Activated CD8-positive, alpha-beta memory T cell treated with anti-CD3 and anti-CD28 coated beads, Interleukin-2, amount 10 ng/mL, durations not matched to agents 7 days and 5 days (primary cell): ENCODE measurements at regions not wholly inside any gene's neighbourhood (a gene's known extent, or its start where the extent isn't known, plus 50 kb on each side); places are given as distances from the start of the nearest gene placed in this dataset.

Experiments used
- ATAC-seq: fragments of 150-1000 bp; cut with Tn5 transposase; one replicate; pipeline ENCODE4 v1.10.0; 2021; ENCODE audit warnings: moderate library complexity
- CTCF ChIA-PET: fragments of 350-600 bp; sonication (Branson Sonifier 250); formaldehyde crosslinking; loops from one replicate; lab custom pipeline; 2021; ENCODE audit warnings: antibody characterized with exemption; lab: Charles Lee
- DNase-seq: peaks from one replicate; pipeline ENCODE4 v3.0.0-alpha.2; 2020
- H3K27ac Mint-ChIP-seq: one replicate; pipeline ENCODE4 v1.8.0; 2021; ENCODE audit warnings: mild to moderate bottlenecking, mixed read lengths
- H3K27me3 Mint-ChIP-seq: one replicate; pipeline ENCODE4 v1.8.0; 2021; ENCODE audit warnings: mixed read lengths
- H3K36me3 Mint-ChIP-seq: one replicate; pipeline ENCODE4 v1.8.0; 2021; ENCODE audit warnings: mild to moderate bottlenecking, mixed read lengths
- H3K4me1 Mint-ChIP-seq: one replicate; pipeline ENCODE4 v1.8.0; 2021; ENCODE audit warnings: mixed read lengths
- H3K4me3 Mint-ChIP-seq: one replicate; pipeline ENCODE4 v1.8.0; 2021; ENCODE audit warnings: mild to moderate bottlenecking, moderate library complexity, mixed read lengths
- H3K9me3 Mint-ChIP-seq: one replicate; pipeline ENCODE4 v1.8.0; 2022; ENCODE audit warnings: low read depth, mixed read lengths

DNA sequence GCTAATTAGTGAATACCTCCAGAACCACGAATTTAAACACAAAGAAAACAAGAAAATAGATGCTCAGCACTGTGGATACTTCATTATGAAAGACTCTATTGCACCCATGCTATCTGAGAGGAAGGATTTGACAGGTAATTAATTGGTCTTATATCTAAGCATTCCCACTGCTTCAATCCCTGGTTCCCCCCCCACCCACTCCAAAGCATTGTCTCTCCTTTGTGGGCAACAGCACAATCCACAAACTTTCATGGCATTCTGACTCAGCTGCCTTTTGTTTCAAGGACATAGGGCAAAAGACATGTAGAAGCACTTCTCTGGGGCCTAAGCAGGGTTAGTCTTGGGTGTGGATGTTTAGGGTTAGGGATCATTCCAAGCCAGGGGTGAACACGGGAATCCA lies 551.4 kb downstream of the BUD13 start:
- no peaks in the 10 kb centered on the region for H3K9me3 Mint-ChIP-seq
- no peak for DNase-seq
- H3K36me3 Mint-ChIP-seq = no peaks in the 10 kb centered on the region
- CTCF ChIA-PET = no interaction called here
- H3K27ac Mint-ChIP-seq = no peak overlapping the region
- ATAC-seq = no peak
- no peaks in the 10 kb centered on the region for H3K27me3 Mint-ChIP-seq
- no peak overlapping the region for H3K4me3 Mint-ChIP-seq
- H3K4me1 Mint-ChIP-seq = no peaks in the 10 kb centered on the region

DNA sequence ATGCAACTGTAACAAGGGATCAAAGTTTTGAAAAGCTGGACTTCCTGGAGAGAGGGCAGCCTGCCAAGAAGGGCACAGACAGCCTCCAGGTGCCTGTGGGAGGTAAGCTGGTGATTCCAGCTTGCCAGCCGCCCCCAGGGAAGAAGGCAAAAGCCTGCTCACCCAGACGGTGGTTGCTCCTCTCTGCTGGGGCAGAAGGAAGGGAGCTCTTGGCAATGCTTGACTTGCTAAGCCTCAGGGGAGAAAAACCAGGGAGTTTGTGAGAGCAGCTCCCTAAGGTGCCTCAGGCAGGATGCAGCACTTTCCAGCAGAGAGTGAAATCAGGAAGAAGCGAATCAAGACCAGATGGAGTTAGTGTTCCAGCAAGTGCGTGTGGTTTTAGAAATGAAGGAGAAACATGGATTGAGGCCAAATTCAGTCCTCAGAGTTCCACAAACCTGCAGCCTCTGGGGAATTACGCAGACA lies 553.6 kb downstream of the BUD13 start:
- ATAC-seq (no peak), DNase-seq (no peak)
- Mint-ChIP-seq H3K9me3 (no peaks in the 10 kb centered on the region), H3K27ac (no peak overlapping the region), H3K27me3 (no peaks in the 10 kb centered on the region), H3K4me3 (no peak overlapping the region), H3K4me1 (no peaks in the 10 kb centered on the region), H3K36me3 (no peaks in the 10 kb centered on the region)
- CTCF ChIA-PET = no interaction called here

GRCh38 chr11:116217441-116217840 lies 555.3 kb downstream of the BUD13 start:
- Mint-ChIP-seq H3K9me3 (no peaks in the 10 kb centered on the region), H3K4me1 (no peaks in the 10 kb centered on the region), H3K27me3 (no peaks in the 10 kb centered on the region), H3K27ac (no peak overlapping the region), H3K4me3 (no peak overlapping the region), H3K36me3 (no peaks in the 10 kb centered on the region)
- CTCF ChIA-PET = interaction anchor here (1.2 to 1.5 kb wide), 3 partner anchors 10 to 82 kb away, joined by 3 to 5 read pairs (median 4); no protein-coding TSS in a partner anchor
- DNase-seq (no peak), ATAC-seq (no peak)

DNA sequence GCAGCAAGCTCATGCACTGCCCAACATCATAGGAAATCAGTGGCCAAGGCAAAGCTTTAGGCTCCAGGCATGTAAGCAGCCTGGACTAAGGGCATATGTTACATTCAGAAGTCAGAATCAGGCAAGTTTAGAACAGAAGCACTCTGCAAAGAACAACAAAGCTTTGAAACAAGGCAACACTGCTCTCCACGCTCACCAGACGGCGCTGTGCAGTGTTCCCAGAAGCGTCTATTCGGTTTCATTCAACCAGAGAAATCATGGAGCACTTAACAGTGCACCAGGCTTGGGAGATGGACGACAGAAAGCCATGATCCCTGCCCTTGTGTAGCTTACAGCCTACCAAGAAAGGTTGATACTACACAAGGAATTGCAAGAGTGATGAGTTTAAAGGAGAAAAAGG lies 555.8 kb downstream of the BUD13 start:
- no peaks in the 10 kb centered on the region for H3K36me3 Mint-ChIP-seq
- DNase-seq = no peak
- no peak overlapping the region for H3K4me3 Mint-ChIP-seq
- no peaks in the 10 kb centered on the region for H3K4me1 Mint-ChIP-seq
- no peaks in the 10 kb centered on the region for H3K9me3 Mint-ChIP-seq
- H3K27ac Mint-ChIP-seq = no peak overlapping the region
- no peaks in the 10 kb centered on the region for H3K27me3 Mint-ChIP-seq
- CTCF ChIA-PET = interaction anchor here (0.7 to 1.5 kb wide), 4 partner anchors 9 to 82 kb away, joined by 3 to 5 read pairs (median 4); no protein-coding TSS in a partner anchor
- ATAC-seq = no peak

- DNase-seq (no peak), ATAC-seq (no peak)
- Mint-ChIP-seq H3K27me3 (no peaks in the 10 kb centered on the region), H3K9me3 (no peaks in the 10 kb centered on the region), H3K36me3 (no peaks in the 10 kb centered on the region), H3K4me3 (no peak overlapping the region), H3K4me1 (no peaks in the 10 kb centered on the region), H3K27ac (no peak overlapping the region)
- CTCF ChIA-PET = no interaction called here
Measured at GRCh38 chr11:116215471-116216113, 557.2 kb downstream of the BUD13 start.

DNA sequence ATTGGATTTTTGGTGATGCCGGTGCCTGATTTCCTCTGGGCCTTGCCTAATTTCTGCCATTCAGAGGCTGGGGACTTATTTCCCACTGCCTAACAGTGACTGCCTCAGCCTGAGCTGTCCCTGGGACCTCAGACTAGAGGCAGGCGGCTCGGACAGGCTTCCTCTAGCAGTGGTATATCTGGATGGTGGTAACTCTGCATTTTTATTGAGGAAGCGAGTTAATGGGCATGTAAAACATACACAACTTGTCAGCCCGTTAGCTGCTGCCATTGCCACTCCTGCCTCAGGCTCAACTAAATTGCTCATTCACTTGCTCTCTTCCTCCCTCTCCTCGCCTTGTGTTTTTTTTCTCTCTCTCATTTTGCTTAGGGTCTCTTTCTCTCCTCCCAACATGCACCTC lies 561.6 kb downstream of the BUD13 start:
- no peak for ATAC-seq
- Mint-ChIP-seq H3K4me1 (no peaks in the 10 kb centered on the region), H3K27ac (no peak overlapping the region), H3K4me3 (no peak overlapping the region), H3K36me3 (no peaks in the 10 kb centered on the region), H3K27me3 (no peaks in the 10 kb centered on the region), H3K9me3 (no peaks in the 10 kb centered on the region)
- DNase-seq = no peak
- CTCF ChIA-PET = no interaction called here

- Mint-ChIP-seq H3K27ac (no peak overlapping the region), H3K36me3 (no peaks in the 10 kb centered on the region), H3K4me1 (no peaks in the 10 kb centered on the region), H3K4me3 (no peak overlapping the region), H3K27me3 (no peaks in the 10 kb centered on the region), H3K9me3 (no peaks in the 10 kb centered on the region)
- ATAC-seq (no peak), DNase-seq (no peak)
- CTCF ChIA-PET = no interaction called here
Measured at GRCh38 chr11:116210663-116211062, 562.1 kb downstream of the BUD13 start.

GRCh38 chr11:116209255-116209654 lies 563.5 kb downstream of the BUD13 start:
- H3K9me3 Mint-ChIP-seq = no peaks in the 10 kb centered on the region
- CTCF ChIA-PET = no interaction called here
- no peak for DNase-seq
- ATAC-seq = no peak
- no peak overlapping the region for H3K4me3 Mint-ChIP-seq
- H3K36me3 Mint-ChIP-seq = no peaks in the 10 kb centered on the region
- no peaks in the 10 kb centered on the region for H3K27me3 Mint-ChIP-seq
- H3K27ac Mint-ChIP-seq = no peak overlapping the region
- H3K4me1 Mint-ChIP-seq = no peaks in the 10 kb centered on the region

DNA sequence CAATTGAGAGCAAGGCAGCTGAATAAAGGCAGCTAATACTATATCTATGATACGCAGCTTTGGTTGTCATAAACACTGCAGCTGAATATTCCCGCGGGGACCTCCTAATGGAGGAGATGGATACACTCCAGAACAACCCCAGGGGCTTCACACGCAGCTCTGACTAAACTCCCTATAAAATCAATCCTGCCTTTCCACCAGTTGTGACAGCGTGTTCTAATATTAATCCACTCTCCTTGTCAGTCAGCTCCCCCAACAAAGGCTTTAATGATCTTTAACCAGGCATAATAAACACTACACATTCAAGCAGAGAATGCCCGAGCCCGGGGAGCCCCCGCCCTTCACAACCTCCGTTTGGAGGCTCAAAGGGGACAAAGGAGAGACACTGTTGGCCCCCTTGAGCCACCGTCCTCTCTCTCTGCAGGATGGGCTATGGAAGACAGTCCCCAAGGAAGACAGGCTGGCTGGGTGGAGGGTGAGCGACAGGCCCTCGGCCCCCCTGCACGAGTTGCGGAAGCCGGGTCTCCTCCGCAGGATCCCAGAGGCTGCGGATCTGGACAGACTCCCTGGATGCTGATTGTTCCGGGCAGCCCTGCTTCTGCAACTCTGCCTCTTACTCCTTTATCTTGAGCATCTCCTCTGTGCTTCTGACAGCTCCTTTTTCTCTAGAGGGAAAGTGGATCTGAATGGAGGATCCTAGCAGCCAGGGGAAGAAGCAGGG lies 565.2 kb downstream of the BUD13 start:
- Mint-ChIP-seq H3K36me3 (no peaks in the 10 kb centered on the region), H3K27ac (no peak overlapping the region), H3K27me3 (no peaks in the 10 kb centered on the region), H3K4me3 (no peak overlapping the region), H3K9me3 (no peaks in the 10 kb centered on the region), H3K4me1 (no peaks in the 10 kb centered on the region)
- no peak for ATAC-seq
- CTCF ChIA-PET = interaction anchor here (1.2 to 1.7 kb wide), 2 partner anchors 10 to 16 kb away, joined by 4 read pairs; no protein-coding TSS in a partner anchor
- DNase-seq = no peak

DNA sequence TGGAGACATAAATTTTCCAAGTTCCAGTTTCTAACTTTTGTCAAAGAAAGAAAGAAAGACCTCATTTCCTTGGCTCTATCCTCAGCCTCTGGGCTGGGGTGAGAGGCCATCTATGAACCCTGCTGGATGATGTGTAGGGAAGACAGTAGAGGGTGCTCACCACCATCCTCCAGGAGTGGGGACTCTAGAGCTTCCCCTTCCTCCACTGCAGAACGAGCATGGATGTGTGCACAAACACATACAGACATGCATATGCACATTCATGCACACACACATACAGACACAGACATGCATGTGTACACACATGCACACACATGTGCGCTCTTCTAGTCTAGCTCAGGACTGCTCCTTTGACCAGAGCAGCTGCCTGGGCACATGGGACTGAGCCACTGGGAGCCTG lies 565.8 kb downstream of the BUD13 start:
- H3K4me3 Mint-ChIP-seq = no peak overlapping the region
- no peak for DNase-seq
- no peak for ATAC-seq
- H3K9me3 Mint-ChIP-seq = no peaks in the 10 kb centered on the region
- H3K36me3 Mint-ChIP-seq = no peaks in the 10 kb centered on the region
- no peak overlapping the region for H3K27ac Mint-ChIP-seq
- H3K4me1 Mint-ChIP-seq = no peaks in the 10 kb centered on the region
- CTCF ChIA-PET = interaction anchor here (1.2 to 1.7 kb wide), 2 partner anchors 10 to 17 kb away, joined by 4 read pairs; no protein-coding TSS in a partner anchor
- no peaks in the 10 kb centered on the region for H3K27me3 Mint-ChIP-seq

GRCh38 chr11:116202922-116203321 lies 569.9 kb downstream of the BUD13 start:
- CTCF ChIA-PET = interaction anchor here (0.9 kb wide), 1 partner anchor 14 kb away, joined by 3 read pairs; no protein-coding TSS in a partner anchor
- Mint-ChIP-seq H3K27ac (no peak overlapping the region), H3K9me3 (no peaks in the 10 kb centered on the region), H3K36me3 (no peaks in the 10 kb centered on the region), H3K4me1 (no peaks in the 10 kb centered on the region), H3K4me3 (no peak overlapping the region), H3K27me3 (no peaks in the 10 kb centered on the region)
- ATAC-seq (no peak), DNase-seq (no peak)

GRCh38 chr11:116200564-116200963 lies 572.2 kb downstream of the BUD13 start:
- ATAC-seq = no peak
- peaks cover 6% of the 10 kb centered on the region for H3K27me3 Mint-ChIP-seq
- no peaks in the 10 kb centered on the region for H3K4me1 Mint-ChIP-seq
- CTCF ChIA-PET = no interaction called here
- H3K36me3 Mint-ChIP-seq = no peaks in the 10 kb centered on the region
- no peak for DNase-seq
- no peaks in the 10 kb centered on the region for H3K9me3 Mint-ChIP-seq
- no peak overlapping the region for H3K27ac Mint-ChIP-seq
- H3K4me3 Mint-ChIP-seq = no peak overlapping the region

GRCh38 chr11:116199182-116199581 lies 573.6 kb downstream of the BUD13 start:
- DNase-seq (no peak), ATAC-seq (no peak)
- Mint-ChIP-seq H3K36me3 (no peaks in the 10 kb centered on the region), H3K4me3 (no peak overlapping the region), H3K9me3 (no peaks in the 10 kb centered on the region), H3K27me3 (peaks cover 11% of the 10 kb centered on the region), H3K4me1 (no peaks in the 10 kb centered on the region), H3K27ac (no peak overlapping the region)
- CTCF ChIA-PET = no interaction called here
